NCI-H2029 treated with DMSO at 0.1 percent for 48 hours (cell line): ENCODE measurements at regions not wholly inside any gene's neighbourhood (a gene's known extent, or its start where the extent isn't known, plus 50 kb on each side); places are given as distances from the start of the nearest gene placed in this dataset.
"Not testable (repeated sequence)": the region's sequence is repeated elsewhere in the genome, so short reads cannot be mapped to it uniquely, and the experiment has no call there.

Source experiments
- DNase-seq: peaks from one replicate; lab custom pipeline; 2025; lab: John Stamatoyannopoulos, UW

DNA sequence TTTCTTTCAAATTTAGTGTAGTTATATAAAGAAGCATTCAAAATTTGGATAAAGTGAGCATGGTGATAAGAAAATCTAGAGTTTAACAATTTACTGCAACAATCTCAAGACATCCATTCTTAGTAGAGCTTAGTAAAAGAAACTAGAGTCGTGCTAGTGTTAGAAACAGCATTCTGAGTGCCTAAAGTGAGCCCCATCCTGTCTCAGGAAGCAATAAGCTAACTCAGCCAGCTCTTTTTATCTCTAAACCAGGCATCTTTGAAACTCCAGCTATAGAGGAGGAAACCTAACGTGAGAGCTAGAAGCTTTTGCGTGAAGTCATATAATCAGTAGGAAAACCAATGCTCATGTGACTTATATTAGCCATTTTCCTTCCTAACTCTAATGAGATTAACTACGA lies 1187.1 kb upstream of the EPHA6 start:
- no peak for DNase-seq

DNA sequence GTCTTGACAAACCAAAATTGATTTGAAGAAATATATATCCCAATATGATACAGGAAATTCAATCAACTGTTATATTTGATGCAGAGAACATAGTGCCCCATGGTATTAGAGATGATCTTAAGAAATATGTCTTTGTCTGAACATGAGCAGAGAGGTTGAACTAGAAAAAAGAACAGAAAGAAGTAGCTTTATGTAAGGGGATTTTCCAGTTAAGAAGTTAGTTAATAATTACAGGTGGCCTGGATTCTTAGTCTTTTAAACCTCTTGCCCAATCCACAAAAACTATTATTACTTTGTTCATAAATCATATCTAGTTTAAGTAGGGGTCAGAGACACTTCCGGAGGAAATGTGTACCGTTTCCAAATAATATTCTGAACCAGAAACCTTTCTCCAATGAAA lies 1186.7 kb upstream of the EPHA6 start:
- no peak for DNase-seq

DNA sequence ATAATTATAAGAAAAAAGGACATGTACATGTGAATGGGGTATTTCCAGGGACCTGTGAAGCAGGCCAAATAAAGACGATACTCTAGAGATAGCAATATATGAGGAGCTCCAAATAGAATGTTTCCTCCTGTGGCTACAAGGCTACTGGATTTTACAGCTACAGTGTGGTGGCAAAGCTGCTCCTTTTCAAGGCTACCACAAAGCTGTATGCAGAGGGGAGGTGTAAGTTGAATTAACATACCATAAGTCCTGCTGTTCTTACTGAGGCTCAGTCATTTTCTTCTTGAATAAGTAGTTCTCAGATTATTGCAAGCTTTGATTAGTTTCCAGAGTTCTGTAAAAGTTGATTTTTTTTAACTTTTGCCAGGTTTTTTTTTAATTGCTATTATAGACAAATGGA lies 1184.6 kb upstream of the EPHA6 start:
- DNase-seq, result no peak

DNA sequence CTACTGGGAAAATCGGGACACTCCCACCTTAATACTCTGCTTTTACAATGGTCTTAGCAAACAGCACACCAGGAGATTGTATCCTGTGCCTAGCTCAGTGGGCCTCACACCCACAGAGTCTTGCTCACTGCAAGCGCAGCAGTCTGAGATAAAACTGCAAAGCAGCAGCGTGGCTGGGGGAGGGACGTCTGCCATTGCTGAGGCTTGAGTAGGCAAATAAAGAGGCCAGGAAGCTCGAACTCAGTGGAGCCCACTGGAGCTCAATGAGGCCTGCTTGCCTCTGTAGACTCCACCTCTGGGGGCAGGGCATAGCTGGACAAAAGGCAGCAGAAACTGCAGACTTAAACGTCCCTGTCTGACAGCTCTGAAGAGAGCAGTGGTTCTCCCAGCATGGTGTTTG lies 1169.1 kb upstream of the EPHA6 start:
- DNase-seq, result no peak

DNA sequence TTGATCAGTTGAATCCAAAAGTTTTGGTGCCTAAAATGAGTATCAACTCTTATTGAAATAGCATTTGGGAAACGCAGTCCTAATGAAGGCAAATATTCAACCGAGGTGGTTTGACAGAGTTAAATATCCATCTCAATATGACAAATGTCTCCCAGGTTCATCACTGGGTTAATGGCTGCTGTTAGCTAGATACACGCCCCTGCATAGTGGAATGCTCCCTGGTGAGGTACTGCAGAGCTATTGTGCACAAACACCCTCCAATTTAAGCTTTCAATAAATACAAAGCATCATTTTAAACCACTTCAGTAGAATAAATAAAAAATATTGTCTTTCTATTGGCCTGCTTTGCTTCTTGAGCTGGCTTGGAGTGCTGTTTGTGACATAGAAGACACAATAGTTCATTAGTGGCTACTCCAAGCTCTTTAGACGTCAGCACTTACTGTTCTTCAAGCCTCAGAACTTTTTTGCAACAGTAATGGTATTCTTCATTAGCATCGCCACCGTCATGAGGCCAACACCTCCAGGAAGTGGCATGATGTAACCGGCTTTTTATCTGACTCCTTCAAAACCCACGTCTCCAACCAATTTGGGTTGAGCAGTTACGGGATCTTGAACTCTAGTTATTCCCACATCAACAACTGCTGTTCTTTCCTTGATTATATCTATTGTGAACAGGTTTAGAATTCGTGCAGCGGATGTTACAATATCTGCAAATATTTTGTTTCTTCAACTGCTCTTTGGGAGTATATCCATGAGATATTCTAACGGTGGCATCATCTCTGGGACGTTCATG lies 1159.6 kb upstream of the EPHA6 start:
- DNase-seq, result no peak

DNA sequence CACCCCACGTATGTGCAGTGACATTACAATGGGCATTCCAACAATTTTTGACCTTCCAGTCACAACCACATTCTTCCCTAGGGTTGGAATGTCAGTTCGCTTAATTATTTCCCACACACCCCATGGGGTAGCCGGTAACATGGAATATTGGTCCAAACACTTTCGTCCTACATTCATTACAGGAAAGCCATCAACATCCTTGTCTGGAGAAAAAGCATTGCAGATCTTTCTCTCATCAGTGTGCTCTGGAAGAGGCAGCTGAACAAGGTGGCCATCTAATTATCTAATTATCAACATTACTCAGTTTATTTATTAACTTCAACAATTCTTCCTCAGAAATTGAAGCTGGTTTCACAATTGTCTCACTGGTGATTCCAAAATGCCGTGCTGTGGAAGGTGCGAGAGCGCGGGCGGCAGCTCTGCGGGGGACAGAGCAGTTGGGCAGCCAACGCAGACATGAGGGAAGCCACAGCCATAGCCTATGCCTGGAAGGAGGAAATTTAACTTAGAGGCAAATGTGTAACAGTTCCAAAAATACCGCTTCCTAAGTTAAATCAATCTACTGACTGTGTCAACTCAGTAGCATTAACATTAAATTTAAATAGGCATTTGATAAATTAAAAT lies 1158.9 kb upstream of the EPHA6 start:
- no peak for DNase-seq

DNA sequence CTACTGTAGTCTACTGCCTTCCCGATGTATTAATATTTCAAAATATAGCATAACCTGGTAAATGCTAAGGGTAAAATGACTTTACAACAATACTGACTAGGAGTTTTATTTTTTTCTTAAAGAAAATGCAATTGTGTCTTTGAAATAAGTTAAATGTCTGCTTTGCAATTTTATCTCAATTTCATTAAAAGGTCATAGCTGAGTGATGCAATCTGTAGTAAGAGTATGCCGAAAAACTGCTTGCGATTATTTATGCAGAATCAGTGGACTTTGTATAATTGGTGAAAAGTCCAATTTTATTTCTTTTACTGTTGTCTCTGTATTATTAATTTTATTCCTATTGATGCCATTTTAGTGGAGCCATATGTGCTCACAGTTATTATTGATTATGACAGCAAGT lies 1143.6 kb upstream of the EPHA6 start:
- no peak for DNase-seq

DNA sequence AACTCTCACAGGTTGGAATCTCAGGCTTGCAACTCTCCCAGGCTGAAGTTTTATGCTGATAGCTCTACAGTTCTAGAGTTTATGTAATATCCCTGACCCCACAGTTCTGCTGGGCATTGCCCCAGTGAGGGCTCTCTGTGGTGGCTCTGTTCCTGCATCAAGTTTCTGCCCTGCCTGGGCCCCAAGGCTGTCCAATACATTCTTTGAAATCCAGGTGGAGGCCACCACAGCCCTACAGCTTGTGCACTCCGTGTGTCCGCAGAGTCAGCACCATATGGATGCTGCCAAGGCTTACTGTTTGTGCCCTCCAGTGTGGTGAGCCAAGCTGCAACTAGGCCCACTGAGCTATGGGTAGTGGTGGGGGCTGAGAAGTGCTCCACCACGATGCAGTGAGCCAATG lies 1141.2 kb upstream of the EPHA6 start:
- DNase-seq, result no peak

DNA sequence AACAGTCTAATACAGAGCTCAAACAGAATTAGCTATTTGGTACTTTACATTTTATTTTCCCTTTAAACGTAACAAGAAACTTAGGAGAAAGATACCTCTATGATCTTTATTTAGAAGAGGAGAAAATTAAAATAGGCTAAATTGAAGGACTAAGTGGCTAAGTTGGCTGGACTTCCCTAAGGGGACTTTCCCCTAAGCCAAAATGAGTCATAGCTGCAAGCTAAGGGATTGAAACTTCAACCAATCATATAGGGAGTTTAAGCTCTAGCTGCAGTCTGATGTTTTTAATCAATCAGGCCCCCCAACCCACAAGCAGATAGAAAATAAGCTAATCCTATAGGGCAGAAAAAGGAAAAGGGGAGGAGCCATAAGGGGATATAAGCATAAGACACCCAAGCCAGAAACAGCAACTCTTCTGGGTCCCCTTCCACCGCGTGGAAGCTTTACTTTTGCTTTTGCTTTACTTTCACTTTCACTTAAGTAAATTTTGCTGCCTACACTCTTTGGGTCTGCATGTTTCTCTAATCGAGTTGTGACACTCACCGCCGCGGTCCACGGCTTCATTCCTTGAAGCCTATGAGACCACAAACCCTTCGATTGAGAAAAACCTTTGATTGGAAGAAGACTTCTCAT lies 1108.5 kb upstream of the EPHA6 start:
- peak; percentile 2 for DNase-seq

DNA sequence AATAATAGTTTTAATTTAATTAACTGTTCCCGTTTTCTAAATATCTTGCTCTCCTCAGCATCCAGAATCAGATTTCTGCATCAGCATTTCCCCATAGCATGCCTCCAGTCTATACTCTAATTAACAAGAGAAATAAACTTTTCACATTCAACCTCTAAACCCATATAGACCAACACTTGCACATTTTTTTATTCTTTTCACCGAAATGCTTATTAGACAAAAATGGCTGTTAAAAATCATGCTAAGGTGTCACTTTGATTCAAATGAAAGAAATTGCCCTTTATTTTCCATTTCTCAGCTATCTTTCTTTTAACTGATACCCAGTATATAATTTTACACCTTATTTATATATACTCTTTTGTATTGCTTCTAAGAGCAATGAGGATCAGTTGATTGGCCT lies 1107.1 kb upstream of the EPHA6 start:
- DNase-seq, result no peak

DNA sequence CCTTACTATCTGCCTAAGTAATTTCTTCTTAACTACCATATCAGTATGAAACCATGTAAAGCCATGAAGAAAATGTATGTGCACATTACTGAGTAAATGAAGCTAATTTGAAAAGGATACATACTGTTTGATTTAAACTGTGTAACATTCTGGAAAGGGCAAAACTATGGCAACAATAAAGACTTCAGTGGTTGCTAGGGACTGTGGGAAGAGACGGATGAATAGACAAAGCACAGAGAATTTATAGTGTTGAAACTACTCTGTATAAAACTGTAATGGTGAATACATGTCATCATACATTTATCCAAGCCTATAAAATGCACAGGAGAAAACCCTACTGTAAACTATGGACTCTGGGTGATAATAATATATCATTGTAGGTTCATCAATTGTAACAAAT lies 1103.7 kb upstream of the EPHA6 start:
- DNase-seq, result no peak

DNA sequence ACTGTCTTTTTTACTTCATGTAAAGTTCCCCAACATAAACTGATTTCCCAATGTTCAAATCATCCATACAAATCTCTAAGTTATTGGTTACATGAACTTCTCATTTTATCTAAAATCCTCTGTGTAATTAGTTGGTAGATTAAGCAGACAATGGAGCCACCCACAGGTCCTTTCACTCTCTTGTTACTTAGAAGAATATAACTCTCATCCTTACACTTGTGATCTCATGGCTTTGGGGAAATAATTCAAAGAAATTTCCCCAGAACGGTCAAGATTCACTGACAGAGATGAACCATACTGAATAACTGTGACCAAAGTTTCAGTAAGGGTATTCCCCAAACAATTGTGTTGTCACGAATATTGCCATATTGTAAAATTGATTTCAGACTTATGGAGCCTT lies 1102.6 kb upstream of the EPHA6 start:
- DNase-seq, result no peak

DNA sequence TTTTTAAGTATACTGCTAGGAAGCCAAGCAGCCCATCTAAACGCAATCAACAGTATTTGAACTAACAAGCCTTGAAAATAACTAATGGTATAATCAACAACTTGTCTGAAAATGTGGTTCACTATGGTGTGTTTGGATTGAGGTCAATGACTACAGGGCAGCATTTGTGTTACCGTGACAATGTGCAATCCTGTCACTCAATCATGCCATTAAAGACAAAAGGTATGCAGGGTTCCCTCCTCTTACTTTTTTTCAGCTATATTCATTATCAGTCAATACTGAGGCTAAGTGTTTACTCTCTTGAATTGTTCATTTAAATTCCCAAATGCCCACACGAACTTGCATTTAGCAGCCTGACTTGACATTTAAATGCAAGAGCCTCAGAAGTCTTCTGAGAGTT lies 1099.3 kb upstream of the EPHA6 start:
- no peak for DNase-seq

DNA sequence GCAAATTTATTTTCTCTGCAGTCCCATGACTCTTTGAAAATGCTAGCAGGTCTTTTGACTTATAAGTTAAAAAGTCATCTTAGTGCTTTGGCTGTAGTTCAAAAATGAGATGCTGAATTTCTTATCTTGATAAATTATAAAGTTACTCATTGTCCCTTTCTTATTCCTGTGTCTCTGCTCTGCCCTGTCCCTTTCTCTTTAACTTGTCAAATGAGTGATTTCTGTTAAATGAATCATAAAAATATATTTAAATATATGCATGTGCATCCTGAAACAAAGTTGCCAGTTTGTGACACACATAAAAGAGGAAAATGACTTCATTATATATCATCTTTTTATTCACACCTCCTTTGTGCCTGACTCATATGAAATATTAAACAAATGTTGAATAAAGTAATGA lies 1097.3 kb upstream of the EPHA6 start:
- DNase-seq, result no peak

DNA sequence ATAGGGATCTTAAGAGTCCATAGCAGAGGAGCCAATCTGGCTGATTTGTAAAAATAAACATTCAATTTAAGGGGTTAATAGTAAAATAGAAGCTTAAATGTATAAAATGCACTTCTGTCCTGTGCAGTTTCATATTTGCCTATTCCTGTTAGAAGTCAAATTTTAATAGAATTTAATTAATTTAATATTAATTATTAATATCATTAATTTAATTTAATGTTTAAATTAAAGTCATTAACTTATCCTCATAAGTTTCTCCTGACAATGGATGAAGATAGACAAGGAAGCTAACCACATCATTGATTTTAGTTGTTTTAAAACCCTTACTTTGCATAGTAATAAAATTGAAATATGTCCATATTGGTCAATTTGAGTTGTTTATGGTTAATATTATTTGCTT lies 1096.2 kb upstream of the EPHA6 start:
- DNase-seq, result no peak

DNA sequence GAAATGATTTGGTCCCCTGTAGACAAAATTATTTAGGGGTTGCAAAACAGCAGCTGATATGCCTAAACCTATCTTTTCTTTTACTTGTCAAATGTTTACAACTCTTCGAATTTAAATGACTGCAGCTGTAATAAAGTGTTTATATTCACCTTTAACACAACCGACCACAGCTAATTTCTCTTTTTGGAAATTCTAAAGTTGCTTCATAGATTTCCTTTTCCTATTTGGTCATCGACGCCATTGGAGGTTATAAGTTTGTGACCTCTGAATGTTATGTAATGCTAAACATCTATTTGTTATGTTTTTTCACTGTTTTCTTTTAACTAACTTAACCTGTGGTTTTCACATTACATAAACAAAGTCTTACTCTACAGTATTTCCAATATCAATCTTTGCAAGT lies 1094.9 kb upstream of the EPHA6 start:
- DNase-seq, result no peak

DNA sequence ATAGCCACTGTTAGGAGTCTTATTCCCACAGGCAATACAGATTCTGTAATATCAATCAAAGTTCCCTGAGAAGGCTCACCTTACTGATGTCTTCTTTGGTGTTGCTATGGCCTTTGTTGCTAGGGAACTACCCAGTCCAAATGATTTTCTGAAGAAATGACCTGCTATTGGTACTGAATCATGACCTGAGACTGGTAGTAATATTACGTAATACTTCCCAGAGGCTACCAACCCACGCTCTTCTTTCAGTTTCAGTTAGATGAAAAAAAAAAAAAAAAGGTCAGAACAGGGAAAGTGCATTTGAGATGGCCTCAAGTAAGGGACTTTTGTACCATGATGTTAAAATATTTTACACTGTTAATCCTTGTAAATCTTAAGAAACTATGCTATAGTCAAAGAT lies 1092.5 kb upstream of the EPHA6 start:
- DNase-seq, result no peak

DNA sequence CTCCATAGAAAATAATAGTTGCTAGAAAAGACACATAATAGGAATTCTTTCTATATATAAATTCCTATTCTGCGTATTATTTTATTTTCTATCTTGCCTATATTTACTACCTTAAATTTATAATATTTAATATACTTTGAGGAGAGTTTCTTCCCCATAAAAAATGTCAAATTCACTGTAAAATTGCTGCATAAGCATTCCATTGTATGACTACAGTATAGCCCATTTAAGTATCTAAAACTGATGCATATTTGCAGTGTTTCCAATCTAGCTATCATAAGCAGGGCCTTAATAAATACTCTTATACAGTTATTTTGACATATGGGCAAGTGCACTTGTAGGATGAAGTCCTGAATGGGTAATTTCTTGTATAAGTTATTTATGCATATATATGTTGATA lies 1088.6 kb upstream of the EPHA6 start:
- no peak for DNase-seq

DNA sequence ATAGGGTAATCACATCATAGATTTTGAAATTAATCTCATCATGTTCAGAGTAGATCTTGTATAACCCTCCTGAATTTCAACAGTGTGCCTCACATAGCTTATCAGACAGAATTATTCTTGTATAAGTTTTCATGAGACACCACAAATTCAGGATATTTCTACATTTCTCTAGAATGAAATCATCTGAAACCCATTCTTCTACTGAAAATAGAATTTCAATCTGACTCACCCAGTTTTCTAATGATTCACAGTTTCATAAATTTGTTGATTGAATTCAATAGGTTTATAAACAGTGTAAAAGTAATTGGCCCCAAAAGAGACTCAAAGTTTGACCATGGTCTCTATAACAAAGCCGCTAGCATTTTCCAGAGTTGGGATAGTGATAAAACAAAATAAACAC lies 1082.6 kb upstream of the EPHA6 start:
- DNase-seq, result no peak

DNA sequence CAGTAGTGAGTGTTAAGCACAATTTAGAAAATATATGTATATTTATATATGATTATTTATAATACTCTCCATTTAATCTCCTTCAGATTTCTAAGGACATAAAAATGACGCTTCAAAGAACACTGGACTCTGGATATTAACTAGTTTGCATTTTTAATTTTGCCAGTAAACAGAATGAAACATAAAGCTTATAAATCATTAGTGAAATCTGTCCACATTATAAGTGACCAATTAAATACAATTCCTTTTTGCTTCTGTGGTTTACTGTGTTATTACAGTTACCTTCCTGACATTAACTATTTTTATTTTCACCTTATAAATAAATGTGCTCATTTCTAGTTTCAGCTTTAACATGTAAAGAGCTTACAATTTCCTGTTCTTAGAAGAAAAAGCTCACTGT lies 1081.1 kb upstream of the EPHA6 start:
- no peak for DNase-seq

DNA sequence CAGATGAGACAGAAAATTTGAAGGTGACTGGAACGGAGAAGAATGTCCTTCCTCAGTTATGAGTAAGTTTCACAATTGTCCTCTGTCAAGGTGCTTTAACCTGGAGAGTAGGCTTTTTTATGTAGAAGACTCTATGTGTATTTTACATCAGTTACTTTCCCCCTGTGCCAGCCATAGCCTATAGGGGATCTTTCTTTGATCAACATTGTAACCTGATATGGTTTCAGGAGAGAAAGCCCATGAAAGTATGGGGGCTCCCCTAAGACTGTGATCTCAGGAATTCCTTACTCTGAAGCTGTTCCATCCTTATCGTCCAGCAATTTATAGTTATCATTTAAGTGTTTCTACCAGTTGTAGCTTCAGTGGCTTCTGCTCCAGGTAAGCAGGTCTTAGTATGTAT lies 1076.3 kb upstream of the EPHA6 start:
- DNase-seq, result no peak

DNA sequence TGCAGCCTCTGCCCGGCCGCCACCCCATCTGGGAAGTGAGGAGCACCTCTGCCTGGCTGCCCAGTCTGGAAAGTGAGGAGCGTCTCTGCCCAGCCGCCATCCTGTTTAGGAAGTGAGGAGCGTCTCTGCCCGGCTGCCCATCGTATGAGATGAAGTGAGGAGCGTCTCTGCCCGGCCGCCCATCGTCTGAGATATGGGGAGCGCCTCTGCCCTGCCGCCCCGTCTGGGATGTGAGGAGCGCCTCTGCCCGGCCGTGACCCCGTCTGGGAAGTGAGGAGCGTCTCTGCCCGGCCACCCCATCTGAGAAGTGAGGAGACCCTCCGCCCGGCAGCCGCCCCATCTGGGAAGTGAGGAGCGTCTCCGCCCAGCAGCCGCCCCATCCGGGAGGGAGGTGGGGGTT lies 1069.5 kb upstream of the EPHA6 start:
- not testable (repeated sequence) for DNase-seq

DNA sequence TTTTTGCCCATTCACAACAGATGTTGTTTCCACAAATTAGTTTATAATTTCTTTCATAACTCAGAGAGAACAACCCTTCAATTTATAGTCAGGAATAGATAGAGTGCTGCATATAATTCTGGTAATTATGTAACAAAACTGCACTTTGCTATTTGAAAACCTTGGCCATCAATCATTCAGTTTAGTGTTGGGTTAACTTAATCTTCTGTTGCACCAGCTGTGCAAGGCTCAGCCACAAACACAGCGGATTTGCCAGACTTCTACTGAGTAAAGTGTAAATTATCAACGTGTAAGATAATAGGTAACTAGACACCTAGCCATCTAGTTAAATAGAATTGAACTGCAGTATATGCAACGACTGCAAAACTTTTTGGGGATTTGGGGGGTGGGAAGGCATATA lies 1064.3 kb upstream of the EPHA6 start:
- DNase-seq, result no peak

DNA sequence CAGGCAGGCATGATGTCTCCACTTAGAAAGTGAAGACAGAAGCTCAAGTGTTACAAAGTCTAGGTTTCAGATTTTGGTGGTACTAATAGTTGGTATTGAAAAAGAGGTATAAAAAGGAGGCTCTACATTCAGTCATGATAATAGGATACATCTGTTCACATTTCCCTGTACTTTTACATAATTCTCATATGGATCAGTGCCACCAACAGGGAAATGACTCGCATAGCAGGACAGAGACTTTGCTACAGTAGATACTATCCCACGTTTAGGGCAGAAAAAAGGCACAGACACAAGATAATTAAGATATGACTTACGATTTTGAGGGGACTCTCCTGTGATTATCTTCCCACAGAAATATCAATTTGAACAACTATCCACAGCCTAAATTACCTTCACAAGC lies 1062.9 kb upstream of the EPHA6 start:
- DNase-seq, result no peak
